ENCODE measurements at regions not wholly inside any gene's neighbourhood (a gene's known extent, or its start where the extent isn't known, plus 50 kb on each side); places are given as distances from the start of the nearest gene placed in this dataset.
"Not testable (repeated sequence)": the region's sequence is repeated elsewhere in the genome, so short reads cannot be mapped to it uniquely, and the experiment has no call there.

DNA sequence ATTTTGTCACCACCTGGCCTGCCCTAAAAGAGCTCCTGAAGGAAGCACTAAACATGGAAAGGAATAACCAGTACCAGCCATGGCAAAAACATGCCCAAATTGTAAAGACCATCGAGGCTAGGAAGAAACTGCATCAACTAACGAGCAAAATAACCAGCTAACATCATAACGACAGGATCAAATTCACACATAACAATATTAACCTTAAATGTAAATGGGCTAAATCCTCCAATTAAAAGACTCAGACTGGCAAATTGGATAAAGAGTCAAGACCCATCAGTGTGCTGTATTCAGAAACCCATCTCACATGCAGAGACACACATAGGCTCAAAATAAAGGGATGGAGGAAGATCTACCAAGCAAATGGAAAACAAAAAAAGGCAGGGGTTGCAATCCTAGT is 264.3 kb upstream of the XYLT1 start:
- TF ChIP-seq, protein P1, sequence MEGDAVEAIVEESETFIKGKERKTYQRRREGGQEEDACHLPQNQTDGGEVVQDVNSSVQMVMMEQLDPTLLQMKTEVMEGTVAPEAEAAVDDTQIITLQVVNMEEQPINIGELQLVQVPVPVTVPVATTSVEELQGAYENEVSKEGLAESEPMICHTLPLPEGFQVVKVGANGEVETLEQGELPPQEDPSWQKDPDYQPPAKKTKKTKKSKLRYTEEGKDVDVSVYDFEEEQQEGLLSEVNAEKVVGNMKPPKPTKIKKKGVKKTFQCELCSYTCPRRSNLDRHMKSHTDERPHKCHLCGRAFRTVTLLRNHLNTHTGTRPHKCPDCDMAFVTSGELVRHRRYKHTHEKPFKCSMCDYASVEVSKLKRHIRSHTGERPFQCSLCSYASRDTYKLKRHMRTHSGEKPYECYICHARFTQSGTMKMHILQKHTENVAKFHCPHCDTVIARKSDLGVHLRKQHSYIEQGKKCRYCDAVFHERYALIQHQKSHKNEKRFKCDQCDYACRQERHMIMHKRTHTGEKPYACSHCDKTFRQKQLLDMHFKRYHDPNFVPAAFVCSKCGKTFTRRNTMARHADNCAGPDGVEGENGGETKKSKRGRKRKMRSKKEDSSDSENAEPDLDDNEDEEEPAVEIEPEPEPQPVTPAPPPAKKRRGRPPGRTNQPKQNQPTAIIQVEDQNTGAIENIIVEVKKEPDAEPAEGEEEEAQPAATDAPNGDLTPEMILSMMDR (IDR thresholded peaks at IDR 0.05), result not testable (repeated sequence)
- TF ChIP-seq POLR2A (IDR thresholded peaks at IDR 0.05), result not testable (repeated sequence)
